SK-N-SH (cell line): ENCODE measurements at regions not wholly inside any gene's neighbourhood (a gene's known extent, or its start where the extent isn't known, plus 50 kb on each side); places are given as distances from the start of the nearest gene placed in this dataset.

Experiments
- CTCF ChIA-PET: fragments of 300-600, 350-600 bp; formaldehyde crosslinking; extraction: SDS; loops from one replicate; lab custom pipeline; 2021; lab: Yijun Ruan, JAX
- POLR2A ChIA-PET: fragments of 350-600 bp; sonication (Branson Sonifier 250); formaldehyde crosslinking; extraction: SDS; loops from one replicate; lab custom pipeline; 2020; ENCODE audit warnings: antibody characterized with exemption, inconsistent platforms; lab: Yijun Ruan, JAX
- DNase-seq: peaks from one replicate; pipeline ENCODE4 v3.0.0; 2012
- H2AFZ ChIP-seq: fragments of 200-600 bp; sonication (generic); 2 replicates; pipeline ENCODE4 v1.8.1; 2016; ENCODE audit warnings: antibody characterized with exemption, mild to moderate bottlenecking, low read depth
- H3F3A ChIP-seq: fragments of 200-600 bp; sonication (generic); replicated peaks from 2 replicates; pipeline ENCODE3; 2016; ENCODE audit warnings: antibody characterized with exemption, mild to moderate bottlenecking; ENCODE audit not compliant: insufficient read depth
- H3K27ac ChIP-seq, 2 experiments: fragments of 200-500 bp in 1 of 2; fragments of 200-600 bp in 1 of 2; sonication (Bioruptor generic) in 1 of 2; sonication (generic), shearing (Covaris generic) in 1 of 2; 2 replicates each; pipeline versions ENCODE4 v1.5.1 to v1.6.1; 2014 to 2016; ENCODE audit warnings: low read depth in 2 of 2, inconsistent platforms in 1 of 2, low read length in 1 of 2, mild to moderate bottlenecking in 1 of 2, mixed read lengths in 1 of 2
- H3K27me3 ChIP-seq: fragments of 200-600 bp; sonication (generic), shearing (Covaris generic); 2 replicates; pipeline ENCODE4 v1.6.1; 2016; ENCODE audit warnings: mixed run types; ENCODE audit not compliant: insufficient read depth
- H3K36me3 ChIP-seq, 2 experiments: fragments of 200-500 bp in 1 of 2; fragments of 200-600 bp in 1 of 2; sonication (Bioruptor generic) in 1 of 2; sonication (generic) in 1 of 2; replicated peaks in 1 of 2; 2 replicates each; pipeline versions ENCODE3 to v1.5.1; 2014 to 2016; ENCODE audit warnings: low read length in 1 of 2, mild to moderate bottlenecking in 1 of 2; ENCODE audit not compliant: insufficient read depth in 2 of 2, control insufficient read depth in 1 of 2
- H3K4me1 ChIP-seq, 2 experiments: fragments of 200-500 bp in 1 of 2; fragments of 200-600 bp in 1 of 2; sonication (Bioruptor generic) in 1 of 2; sonication (generic), shearing (Covaris generic) in 1 of 2; 2 replicates each; pipeline versions ENCODE4 v1.5.1 to v1.6.1; 2014 to 2016; ENCODE audit warnings: low read depth in 1 of 2, low read length in 1 of 2, mixed run types in 1 of 2; ENCODE audit not compliant: insufficient read depth in 2 of 2, control insufficient read depth in 1 of 2
- H3K4me2 ChIP-seq: fragments of 200-600 bp; sonication (generic), shearing (Covaris generic); 2 replicates; pipeline ENCODE4 v1.6.1; 2017; ENCODE audit warnings: mixed run types
- H3K4me3 ChIP-seq, 2 experiments: fragments of 200-500 bp in 1 of 2; fragments of 200-600 bp in 1 of 2; sonication (Bioruptor generic) in 1 of 2; sonication (generic), shearing (Covaris generic) in 1 of 2; 2 replicates each; pipeline versions ENCODE4 v1.5.1 to v1.8.1; 2014 to 2016; ENCODE audit warnings: low read depth in 2 of 2, inconsistent platforms in 1 of 2, low read length in 1 of 2, mild to moderate bottlenecking in 1 of 2, mixed read lengths in 1 of 2, moderate library complexity in 1 of 2
- H3K79me2 ChIP-seq: fragments of 200-600 bp; sonication (generic); 2 replicates; pipeline ENCODE4 v1.8.1; 2017; ENCODE audit warnings: mild to moderate bottlenecking; ENCODE audit not compliant: insufficient read depth
- H3K9ac ChIP-seq: fragments of 200-600 bp; sonication (generic); 2 replicates; pipeline ENCODE4 v1.6.1; 2017; ENCODE audit warnings: mixed run types
- H3K9me2 ChIP-seq: fragments of 200-600 bp; sonication (generic); 2 replicates; pipeline ENCODE4 v1.6.1; 2017; ENCODE audit warnings: mixed run types
- H3K9me3 ChIP-seq: fragments of 200-600 bp; sonication (generic); 2 replicates; pipeline ENCODE4 v1.6.1; 2017; ENCODE audit warnings: mixed run types, mild to moderate bottlenecking, moderate library complexity
- H4K20me1 ChIP-seq: fragments of 200-600 bp; sonication (generic); 2 replicates; pipeline ENCODE4 v1.6.1; 2017; ENCODE audit warnings: mild to moderate bottlenecking, mixed run types; ENCODE audit not compliant: insufficient read depth
- CHD2 ChIP-seq: fragments of 150-350 bp; IDR thresholded peaks from 2 replicates; pipeline ENCODE4 v1.6.1; 2018; ENCODE audit warnings: low read length; ENCODE audit not compliant: partially characterized antibody
- CTCF ChIP-seq: fragments of 200-600 bp; sonication (generic); IDR thresholded peaks from 2 replicates; pipeline ENCODE4 v1.6.1; 2017; ENCODE audit warnings: antibody characterized with exemption, mild to moderate bottlenecking, moderate library complexity
- ELF1 ChIP-seq: IDR thresholded peaks from 2 replicates; pipeline ENCODE4 v1.4.0; 2012
- EP300 ChIP-seq, 2 experiments: IDR thresholded peaks; 2 replicates each; pipeline versions ENCODE4 v1.4.0 to v1.6.1; 2012; ENCODE audit warnings: borderline replicate concordance in 1 of 2, low read depth in 1 of 2, low read length in 1 of 2
- EZH2phosphoT487 ChIP-seq: fragments of 200-600 bp; sonication (generic); IDR thresholded peaks from 2 replicates; pipeline ENCODE4 v1.6.1; 2017; ENCODE audit warnings: low read depth, mixed run types, mild to moderate bottlenecking, antibody characterized with exemption, moderate library complexity, borderline replicate concordance
- FOXM1 ChIP-seq: IDR thresholded peaks from 2 replicates; pipeline ENCODE4 v1.4.0; 2012; ENCODE audit warnings: low read depth, mild to moderate bottlenecking
- GATA2 ChIP-seq: sonication (generic); formaldehyde crosslinking; IDR thresholded peaks from 2 replicates; pipeline ENCODE4 v1.5.0; 2020; ENCODE audit warnings: mild to moderate bottlenecking, missing genetic modification reagents
- IRF3 ChIP-seq: fragments of 150-350 bp; IDR thresholded peaks from 2 replicates; pipeline ENCODE4 v1.6.1; 2016; ENCODE audit warnings: mild to moderate bottlenecking, low read depth, low read length
- JUND ChIP-seq: IDR thresholded peaks from 2 replicates; pipeline ENCODE4 v1.4.0; 2012
- MEF2A ChIP-seq: IDR thresholded peaks from 2 replicates; pipeline ENCODE4 v1.4.0; 2012; ENCODE audit warnings: low read depth, borderline replicate concordance
- NFIC ChIP-seq: IDR thresholded peaks from 2 replicates; pipeline ENCODE4 v1.4.0; 2012; ENCODE audit warnings: borderline replicate concordance
- NRF1 ChIP-seq: IDR thresholded peaks from 2 replicates; pipeline ENCODE4 v1.6.1; 2012; ENCODE audit warnings: low read depth, mild to moderate bottlenecking, low read length
- POLR2AphosphoS5 ChIP-seq: IDR thresholded peaks from 2 replicates; pipeline ENCODE4 v1.6.1; 2012; ENCODE audit warnings: low read depth, low read length
- RCOR1 ChIP-seq: fragments of 150-350 bp; IDR thresholded peaks from 2 replicates; pipeline ENCODE4 v1.6.1; 2017; ENCODE audit warnings: antibody characterized with exemption, low read length
- REST ChIP-seq: IDR thresholded peaks from 2 replicates; pipeline ENCODE4 v1.6.1; 2012; ENCODE audit warnings: mild to moderate bottlenecking, low read depth, low read length, moderate library complexity
- RFX5 ChIP-seq: IDR thresholded peaks from 2 replicates; pipeline ENCODE4 v1.6.1; 2012; ENCODE audit warnings: mild to moderate bottlenecking, improper control_type of control experiment, low read length
- RXRA ChIP-seq: IDR thresholded peaks from 2 replicates; pipeline ENCODE4 v1.4.0; 2012; ENCODE audit warnings: low read depth, mild to moderate bottlenecking, borderline replicate concordance
- SMC3 ChIP-seq: IDR thresholded peaks from 2 replicates; pipeline ENCODE4 v1.6.1; 2012; ENCODE audit warnings: low read depth, low read length, improper control_type of control experiment
- TCF12 ChIP-seq: IDR thresholded peaks from 2 replicates; pipeline ENCODE4 v1.4.0; 2012
- YY1 ChIP-seq: IDR thresholded peaks from 2 replicates; pipeline ENCODE4 v1.4.0; 2012; ENCODE audit warnings: low read depth, mild to moderate bottlenecking
- ZBTB33 ChIP-seq: IDR thresholded peaks from 2 replicates; pipeline ENCODE4 v1.4.0; 2012; ENCODE audit warnings: low read depth, borderline replicate concordance

GRCh38 chr12:127373559-127373958 lies 893.4 kb upstream of the TMEM132C start (continued):
- no peak for TF ChIP-seq ZBTB33
- TF ChIP-seq TCF12, result no peak
- TF ChIP-seq RCOR1, result no peak
- TF ChIP-seq SMC3, result no peak
- TF ChIP-seq EZH2phosphoT487, result no peak
- TF ChIP-seq MEF2A, result no peak

- no peak for TF ChIP-seq JUND
- TF ChIP-seq GATA2 (CRISPR knock-in tag), result no peak
- no peak for TF ChIP-seq REST
- no peak for TF ChIP-seq POLR2AphosphoS5
- TF ChIP-seq FOXM1, result no peak
- no peak for TF ChIP-seq ELF1
- TF ChIP-seq RCOR1, result no peak
- TF ChIP-seq SMC3, result no peak
- no peak for TF ChIP-seq EZH2phosphoT487
- TF ChIP-seq TCF12, result no peak
- no peak for TF ChIP-seq NRF1
- no peak for TF ChIP-seq IRF3
- TF ChIP-seq CHD2, result no peak
- no peak for TF ChIP-seq EP300 (IDR thresholded peaks at IDR 0.05; ENCODE audit: borderline replicate concordance in 1 of 2, low read depth in 1 of 2, low read length in 1 of 2)
- no peak for TF ChIP-seq CTCF
- no peak for TF ChIP-seq RXRA
- TF ChIP-seq NFIC, result no peak
- no peak for TF ChIP-seq MEF2A
- TF ChIP-seq RFX5, result no peak
- no peak for TF ChIP-seq YY1
- H3K79me2 ChIP-seq, result no peaks in the 10 kb centered on the region
- ChIA-PET CTCF (no interaction called here), POLR2A (no interaction called here)
- no peaks in the 10 kb centered on the region for H3F3A ChIP-seq
- H3K27me3 ChIP-seq, result no peaks in the 10 kb centered on the region
- no peaks in the 10 kb centered on the region for H3K9me3 ChIP-seq
- no peak overlapping the region for H3K4me3 ChIP-seq
- H3K27ac ChIP-seq, result no peak overlapping the region
- no peaks in the 10 kb centered on the region for H3K9me2 ChIP-seq
- no peak overlapping the region for H3K4me2 ChIP-seq
- no peak overlapping the region for H2AFZ ChIP-seq
- no peak for DNase-seq
- H3K36me3 ChIP-seq, result no peaks in the 10 kb centered on the region
- H3K4me1 ChIP-seq, result no peaks in the 10 kb centered on the region
- H3K9ac ChIP-seq, result no peak overlapping the region
- no peaks in the 10 kb centered on the region for H4K20me1 ChIP-seq
Measured at GRCh38 chr12:127374447-127374846, 892.5 kb upstream of the TMEM132C start.
